ENCODE measurements at regions not wholly inside any gene's neighbourhood (a gene's known extent, or its start where the extent isn't known, plus 50 kb on each side); places are given as distances from the start of the nearest gene placed in this dataset.

DNA sequence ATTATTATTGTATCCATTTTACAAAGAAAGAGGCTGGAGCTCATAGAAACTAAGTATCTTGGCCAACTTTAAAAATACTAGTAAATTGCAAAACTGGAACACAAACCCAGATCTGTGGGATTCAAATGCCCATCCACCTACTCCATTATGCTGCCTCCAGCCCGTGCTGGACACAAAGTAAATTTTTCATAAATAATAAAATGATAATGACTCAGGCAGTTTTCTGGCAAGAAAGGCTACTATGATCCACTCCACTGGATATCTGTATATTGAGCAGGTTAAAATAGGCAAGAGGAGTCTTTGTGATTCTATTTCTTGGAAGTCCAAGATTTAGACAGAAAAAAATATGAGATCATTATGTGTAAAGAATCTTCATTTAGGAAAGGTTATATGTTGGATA lies 138.3 kb upstream of the DUSP10 start:
- in situ Hi-C loops (cut with HindIII; ENCODE audit: low pct_ligation_motif_present, low sequenced_read_pairs), result no loop called here
- TF ChIP-seq, protein P1, sequence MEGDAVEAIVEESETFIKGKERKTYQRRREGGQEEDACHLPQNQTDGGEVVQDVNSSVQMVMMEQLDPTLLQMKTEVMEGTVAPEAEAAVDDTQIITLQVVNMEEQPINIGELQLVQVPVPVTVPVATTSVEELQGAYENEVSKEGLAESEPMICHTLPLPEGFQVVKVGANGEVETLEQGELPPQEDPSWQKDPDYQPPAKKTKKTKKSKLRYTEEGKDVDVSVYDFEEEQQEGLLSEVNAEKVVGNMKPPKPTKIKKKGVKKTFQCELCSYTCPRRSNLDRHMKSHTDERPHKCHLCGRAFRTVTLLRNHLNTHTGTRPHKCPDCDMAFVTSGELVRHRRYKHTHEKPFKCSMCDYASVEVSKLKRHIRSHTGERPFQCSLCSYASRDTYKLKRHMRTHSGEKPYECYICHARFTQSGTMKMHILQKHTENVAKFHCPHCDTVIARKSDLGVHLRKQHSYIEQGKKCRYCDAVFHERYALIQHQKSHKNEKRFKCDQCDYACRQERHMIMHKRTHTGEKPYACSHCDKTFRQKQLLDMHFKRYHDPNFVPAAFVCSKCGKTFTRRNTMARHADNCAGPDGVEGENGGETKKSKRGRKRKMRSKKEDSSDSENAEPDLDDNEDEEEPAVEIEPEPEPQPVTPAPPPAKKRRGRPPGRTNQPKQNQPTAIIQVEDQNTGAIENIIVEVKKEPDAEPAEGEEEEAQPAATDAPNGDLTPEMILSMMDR (IDR thresholded peaks at IDR 0.05; ENCODE audit: low read depth, low read length, missing control alignments), result no peak
- no peak for DNase-seq

DNA sequence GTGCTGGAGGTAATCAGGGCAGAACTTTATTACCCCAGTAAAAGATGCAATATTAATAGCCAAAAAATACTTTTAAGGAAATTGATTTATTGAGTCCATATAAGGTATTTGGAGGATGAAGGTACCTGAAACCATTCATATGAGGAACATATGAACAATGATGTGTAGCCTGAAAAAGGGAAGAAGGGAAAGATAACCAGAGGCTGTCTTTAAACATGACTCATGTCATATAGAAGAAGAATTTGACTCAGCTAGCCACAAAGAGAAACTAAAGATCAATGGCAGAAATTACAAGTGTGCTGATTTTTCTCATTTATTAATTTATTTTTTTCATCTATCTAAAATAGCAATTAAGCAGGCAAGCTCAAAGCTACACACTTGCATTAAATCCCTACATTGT lies 136.2 kb upstream of the DUSP10 start:
- Histone ChIP-seq H3K27me3 (replicated peaks) (no peaks in the 10 kb centered on the region), H3K4me3 (ENCODE audit: low read depth, low read length) (no peak overlapping the region), H3K27ac (no peak overlapping the region), H3K36me3 (replicated peaks) (no peaks in the 10 kb centered on the region)
- TF ChIP-seq, protein P1 (IDR thresholded peaks at IDR 0.05; ENCODE audit: low read depth, low read length, missing control alignments), result no peak
- DNase-seq, result no peak
- in situ Hi-C loops (cut with HindIII; ENCODE audit: low pct_ligation_motif_present, low sequenced_read_pairs), result no loop called here

More for the DNA sequence above, 138.3 kb upstream of the DUSP10 start:
- Histone ChIP-seq H3K27ac (no peak overlapping the region), H3K27me3 (replicated peaks) (no peaks in the 10 kb centered on the region), H3K36me3 (replicated peaks) (no peaks in the 10 kb centered on the region), H3K4me3 (ENCODE audit: low read depth, low read length) (no peak overlapping the region)

GRCh38 chr1:221877311-221877710 lies 135.4 kb upstream of the DUSP10 start:
- DNase-seq, result no peak
- Histone ChIP-seq H3K36me3 (replicated peaks) (no peaks in the 10 kb centered on the region), H3K4me3 (ENCODE audit: low read depth, low read length) (no peak overlapping the region), H3K27ac (no peak overlapping the region), H3K27me3 (replicated peaks) (no peaks in the 10 kb centered on the region)
- TF ChIP-seq, protein P1 (IDR thresholded peaks at IDR 0.05; ENCODE audit: low read depth, low read length, missing control alignments), result no peak
- in situ Hi-C loops (cut with HindIII; ENCODE audit: low pct_ligation_motif_present, low sequenced_read_pairs), result no loop called here

DNA sequence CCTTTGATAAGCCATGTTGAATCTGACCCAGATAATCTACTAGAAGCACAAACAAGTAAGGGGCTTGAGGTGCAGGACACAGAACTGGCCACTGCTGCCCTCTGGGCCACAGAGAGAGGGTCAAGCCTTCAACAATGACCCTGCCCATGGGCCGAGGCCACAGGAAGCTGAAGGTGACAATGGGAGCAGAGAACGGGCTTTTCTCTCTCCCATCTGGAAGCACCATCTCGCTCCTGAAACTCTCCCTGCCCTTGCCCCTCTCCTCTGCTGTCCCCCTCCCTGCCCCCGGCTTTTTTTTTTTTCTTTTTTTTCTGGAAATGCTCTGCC lies 133.1 kb upstream of the DUSP10 start:
- in situ Hi-C loops (cut with HindIII; ENCODE audit: low pct_ligation_motif_present, low sequenced_read_pairs), result no loop called here
- DNase-seq, result no peak
- no peaks in the 10 kb centered on the region for H3K27me3 ChIP-seq (replicated peaks)

DNA sequence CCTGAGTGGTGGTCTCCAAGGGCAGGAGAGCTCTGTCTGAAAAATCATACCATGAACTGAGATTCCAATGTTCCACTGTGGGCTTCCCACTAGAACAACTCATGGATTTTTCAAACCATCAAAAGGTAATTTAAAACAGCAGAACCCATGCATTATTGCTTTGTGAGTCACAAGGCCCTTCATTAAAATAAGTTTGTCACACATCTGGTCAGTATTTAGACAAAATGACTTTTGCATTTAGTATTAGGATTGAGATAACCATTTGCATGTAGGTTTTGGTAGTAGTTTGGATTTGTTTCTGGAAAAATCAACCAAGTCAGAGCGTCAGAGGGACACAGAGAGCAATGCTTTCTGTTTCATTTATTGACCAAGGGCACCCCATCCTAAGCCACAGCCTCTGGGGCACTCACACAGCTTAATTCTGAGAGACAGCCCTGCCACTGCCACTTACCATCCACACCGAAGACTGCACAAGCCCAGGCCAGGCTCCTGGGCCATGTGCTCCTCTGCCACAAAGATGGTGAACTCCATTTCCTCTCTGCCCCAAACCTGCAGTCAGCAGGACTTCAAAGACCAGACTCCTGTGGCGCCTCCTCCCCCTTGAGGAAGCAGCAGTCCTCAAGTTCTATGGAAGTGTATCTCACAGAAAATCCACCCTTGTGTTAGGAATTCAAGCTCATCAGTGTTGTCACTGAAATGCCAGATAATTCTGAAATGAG lies 132.6 kb upstream of the DUSP10 start:
- no peak overlapping the region for H3K27ac ChIP-seq

More for the DNA sequence above, 133.1 kb upstream of the DUSP10 start:
- H3K36me3 ChIP-seq (replicated peaks), result no peaks in the 10 kb centered on the region
- H3K4me3 ChIP-seq (ENCODE audit: low read depth, low read length), result no peak overlapping the region
- H3K27ac ChIP-seq, result no peak overlapping the region
- TF ChIP-seq, protein P1 (IDR thresholded peaks at IDR 0.05; ENCODE audit: low read depth, low read length, missing control alignments), result no peak

More for the DNA sequence above, 132.6 kb upstream of the DUSP10 start:
- TF ChIP-seq, protein P1 (IDR thresholded peaks at IDR 0.05; ENCODE audit: low read depth, low read length, missing control alignments), result no peak
- in situ Hi-C loops (cut with HindIII; ENCODE audit: low pct_ligation_motif_present, low sequenced_read_pairs), result no loop called here
- H3K4me3 ChIP-seq (ENCODE audit: low read depth, low read length), result no peak overlapping the region
- no peak for DNase-seq
- no peaks in the 10 kb centered on the region for H3K36me3 ChIP-seq (replicated peaks)
- no peaks in the 10 kb centered on the region for H3K27me3 ChIP-seq (replicated peaks)

Measured in brain microvascular endothelial cell (primary cell).